ENCODE measurements at regions not wholly inside any gene's neighbourhood (a gene's known extent, or its start where the extent isn't known, plus 50 kb on each side); places are given as distances from the start of the nearest gene placed in this dataset.
A peak's percentile ranks its signal among the peaks of the same experiment; 100 is the strongest.

- TF ChIP-seq CTCF (IDR thresholded peaks at IDR 0.05) (no peak), POLR2A (IDR thresholded peaks at IDR 0.05) (no peak), POLR2AphosphoS5 (IDR thresholded peaks at IDR 0.05; ENCODE audit: insufficient read depth in 1 of 2, low read depth in 1 of 2) (no peak)
- H3K27ac ChIP-seq = no peak overlapping the region
- H3K36me3 ChIP-seq = no peaks in the 10 kb centered on the region
- no peaks in the 10 kb centered on the region for H3K27me3 ChIP-seq
- H3K4me1 ChIP-seq = no peaks in the 10 kb centered on the region
- DNase-seq (ENCODE audit: extremely low spot score in 2 of 2) = peak in 1 of 2 donors; percentile 49
- no peaks in the 10 kb centered on the region for H3K9me3 ChIP-seq
- intact Hi-C loops (cut with DNase I) = no loop called here
- no peak overlapping the region for H3K4me3 ChIP-seq
Observed at GRCh38 chr13:97726664-97727280, 226.7 kb upstream of the IPO5 start.

- no peaks in the 10 kb centered on the region for H3K36me3 ChIP-seq
- no peaks in the 10 kb centered on the region for H3K27me3 ChIP-seq
- no peak overlapping the region for H3K27ac ChIP-seq
- no peak overlapping the region for H3K4me3 ChIP-seq
- no peak for TF ChIP-seq POLR2AphosphoS5 (IDR thresholded peaks at IDR 0.05; ENCODE audit: insufficient read depth in 1 of 2, low read depth in 1 of 2)
- no peak for TF ChIP-seq CTCF (IDR thresholded peaks at IDR 0.05)
- no peak for TF ChIP-seq POLR2A (IDR thresholded peaks at IDR 0.05)
- intact Hi-C loops (cut with DNase I) = no loop called here
- H3K4me1 ChIP-seq = no peaks in the 10 kb centered on the region
- no peaks in the 10 kb centered on the region for H3K9me3 ChIP-seq
- DNase-seq (ENCODE audit: extremely low spot score in 2 of 2) = no peak
Observed at GRCh38 chr13:97727991-97728390, 225.5 kb upstream of the IPO5 start.

- Histone ChIP-seq H3K36me3 (no peaks in the 10 kb centered on the region), H3K9me3 (no peaks in the 10 kb centered on the region), H3K4me3 (no peak overlapping the region), H3K4me1 (no peaks in the 10 kb centered on the region), H3K27me3 (no peaks in the 10 kb centered on the region), H3K27ac (no peak overlapping the region)
- TF ChIP-seq POLR2AphosphoS5 (IDR thresholded peaks at IDR 0.05; ENCODE audit: insufficient read depth in 1 of 2, low read depth in 1 of 2) (no peak), POLR2A (IDR thresholded peaks at IDR 0.05) (no peak), CTCF (IDR thresholded peaks at IDR 0.05) (no peak)
- DNase-seq (ENCODE audit: extremely low spot score in 2 of 2) = no peak
- intact Hi-C loops (cut with DNase I) = no loop called here
Observed at GRCh38 chr13:97736436-97736835, 217.0 kb upstream of the IPO5 start.

- no peaks in the 10 kb centered on the region for H3K36me3 ChIP-seq
- H3K4me1 ChIP-seq = no peaks in the 10 kb centered on the region
- no peak for DNase-seq (ENCODE audit: extremely low spot score in 2 of 2)
- TF ChIP-seq CTCF (IDR thresholded peaks at IDR 0.05) (no peak), POLR2A (IDR thresholded peaks at IDR 0.05) (no peak)
- H3K27ac ChIP-seq = no peak overlapping the region
- intact Hi-C loops (cut with DNase I) = no loop called here
- no peaks in the 10 kb centered on the region for H3K9me3 ChIP-seq
- no peaks in the 10 kb centered on the region for H3K27me3 ChIP-seq
- H3K4me3 ChIP-seq = no peak overlapping the region
Observed at GRCh38 chr13:97742084-97742483, 211.4 kb upstream of the IPO5 start.

GRCh38 chr13:97743938-97744337 is 209.5 kb upstream of the IPO5 start:
- no peaks in the 10 kb centered on the region for H3K9me3 ChIP-seq
- intact Hi-C loops (cut with DNase I) = no loop called here
- no peak overlapping the region for H3K4me3 ChIP-seq
- no peak for TF ChIP-seq POLR2A (IDR thresholded peaks at IDR 0.05)
- TF ChIP-seq POLR2AphosphoS5 (IDR thresholded peaks at IDR 0.05; ENCODE audit: insufficient read depth in 1 of 2, low read depth in 1 of 2) = no peak
- no peak for TF ChIP-seq CTCF (IDR thresholded peaks at IDR 0.05)
- no peaks in the 10 kb centered on the region for H3K27me3 ChIP-seq
- no peak overlapping the region for H3K27ac ChIP-seq
- no peaks in the 10 kb centered on the region for H3K36me3 ChIP-seq
- no peaks in the 10 kb centered on the region for H3K4me1 ChIP-seq
- DNase-seq (ENCODE audit: extremely low spot score in 2 of 2) = no peak

Measured in vagina (tissue), 2 donors.